ENCODE measurements at regions not wholly inside any gene's neighbourhood (a gene's known extent, or its start where the extent isn't known, plus 50 kb on each side); places are given as distances from the start of the nearest gene placed in this dataset.

- TF ChIP-seq TAF1 (IDR thresholded peaks at IDR 0.05; ENCODE audit: borderline replicate concordance, insufficient read depth, low read length) = no peak
- TF ChIP-seq SIN3A (IDR thresholded peaks at IDR 0.05; ENCODE audit: borderline replicate concordance, insufficient read depth, low read length) = no peak
- TF ChIP-seq REST (IDR thresholded peaks at IDR 0.05; ENCODE audit: insufficient read depth in 1 of 2, low read depth in 2 of 2, low read length in 2 of 2) = no peak
- TF ChIP-seq FOXP2 (optimal IDR thresholded peaks at IDR 0.05; ENCODE audit: borderline replicate concordance, extremely low read depth, extremely low read length, insufficient read depth) = no peak
- no peak for TF ChIP-seq POLR2AphosphoS5 (IDR thresholded peaks at IDR 0.05; ENCODE audit: low read depth, low read length)
These were observed 339.1 kb downstream of the RPS24 start for GRCh38 chr10:78372806-78373205.

- no peak for TF ChIP-seq REST (IDR thresholded peaks at IDR 0.05; ENCODE audit: insufficient read depth in 1 of 2, low read depth in 2 of 2, low read length in 2 of 2)
- no peak for TF ChIP-seq TAF1 (IDR thresholded peaks at IDR 0.05; ENCODE audit: borderline replicate concordance, insufficient read depth, low read length)
- TF ChIP-seq FOXP2 (optimal IDR thresholded peaks at IDR 0.05; ENCODE audit: borderline replicate concordance, extremely low read depth, extremely low read length, insufficient read depth) = no peak
These were observed 340.8 kb downstream of the RPS24 start for GRCh38 chr10:78374331-78375028.

- TF ChIP-seq REST (IDR thresholded peaks at IDR 0.05; ENCODE audit: insufficient read depth in 1 of 2, low read depth in 2 of 2, low read length in 2 of 2) (no peak), FOXP2 (optimal IDR thresholded peaks at IDR 0.05; ENCODE audit: borderline replicate concordance, extremely low read depth, extremely low read length, insufficient read depth) (no peak), TAF1 (IDR thresholded peaks at IDR 0.05; ENCODE audit: borderline replicate concordance, insufficient read depth, low read length) (no peak), POLR2AphosphoS5 (IDR thresholded peaks at IDR 0.05; ENCODE audit: low read depth, low read length) (no peak), SIN3A (IDR thresholded peaks at IDR 0.05; ENCODE audit: borderline replicate concordance, insufficient read depth, low read length) (no peak)
These were observed 342.5 kb downstream of the RPS24 start for GRCh38 chr10:78375854-78376785.

- TF ChIP-seq REST (IDR thresholded peaks at IDR 0.05; ENCODE audit: insufficient read depth in 1 of 2, low read depth in 2 of 2, low read length in 2 of 2) = no peak
- no peak for TF ChIP-seq FOXP2 (optimal IDR thresholded peaks at IDR 0.05; ENCODE audit: borderline replicate concordance, extremely low read depth, extremely low read length, insufficient read depth)
- no peak for TF ChIP-seq SIN3A (IDR thresholded peaks at IDR 0.05; ENCODE audit: borderline replicate concordance, insufficient read depth, low read length)
- TF ChIP-seq POLR2AphosphoS5 (IDR thresholded peaks at IDR 0.05; ENCODE audit: low read depth, low read length) = no peak
- no peak for TF ChIP-seq TAF1 (IDR thresholded peaks at IDR 0.05; ENCODE audit: borderline replicate concordance, insufficient read depth, low read length)
These were observed 343.7 kb downstream of the RPS24 start for GRCh38 chr10:78377356-78377755.
